ENCODE measurements at regions not wholly inside any gene's neighbourhood (a gene's known extent, or its start where the extent isn't known, plus 50 kb on each side); places are given as distances from the start of the nearest gene placed in this dataset.
"Not testable (repeated sequence)": the region's sequence is repeated elsewhere in the genome, so short reads cannot be mapped to it uniquely, and the experiment has no call there.

DNA sequence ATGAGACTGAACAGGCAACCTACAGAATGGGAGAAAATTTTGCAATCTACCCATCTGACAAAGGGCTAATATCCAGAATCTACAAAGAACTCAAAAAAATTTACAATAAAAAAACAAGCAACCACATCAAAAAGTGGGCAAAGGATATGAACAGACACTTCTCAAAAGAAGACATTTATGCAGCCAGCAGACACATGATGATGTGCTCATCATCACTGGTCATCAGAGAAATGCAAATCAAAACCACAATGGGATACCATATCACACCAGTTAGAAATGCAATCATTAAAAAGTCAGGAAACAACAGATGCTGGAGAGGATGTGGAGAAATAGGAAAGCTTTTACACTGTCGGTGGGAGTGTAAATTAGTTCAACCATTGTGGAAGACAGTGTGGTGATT, 51.7 kb upstream of the PAXBP1 start:
- DNase-seq (ENCODE audit: low spot score); intact Hi-C loops (cut with DNase I): not testable (repeated sequence)

GRCh38 chr21:32824950-32825349, 53.4 kb upstream of the PAXBP1 start:
- intact Hi-C loops (cut with DNase I): no loop called here
- DNase-seq (ENCODE audit: low spot score): no peak

- intact Hi-C loops (cut with DNase I): no loop called here
- DNase-seq (ENCODE audit: low spot score): no peak
These were observed 55.0 kb upstream of the PAXBP1 start for GRCh38 chr21:32826329-32827167.

GRCh38 chr21:32828908-32829307, 57.4 kb upstream of the PAXBP1 start:
- intact Hi-C loops (cut with DNase I): no loop called here
- no peak for DNase-seq (ENCODE audit: low spot score)

DNA sequence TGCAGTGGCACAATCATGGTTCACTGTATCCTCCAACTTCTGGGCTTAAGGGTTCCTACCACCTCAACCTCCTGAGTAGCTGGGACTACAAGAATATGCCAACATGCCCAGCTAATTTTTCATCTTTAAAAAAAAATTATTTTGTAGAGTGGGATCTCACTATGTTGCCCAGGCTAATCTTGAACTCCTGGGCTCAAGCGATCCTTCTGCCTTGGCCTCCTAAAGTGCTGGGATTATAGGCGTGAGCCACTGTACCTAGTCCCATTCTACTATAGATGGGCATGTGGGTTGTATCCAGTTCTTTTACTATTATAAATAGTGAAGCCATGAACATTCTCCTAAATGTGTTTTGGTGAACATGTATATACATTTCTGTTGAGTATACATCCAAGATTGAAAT, 57.9 kb upstream of the PAXBP1 start:
- intact Hi-C loops (cut with DNase I): no loop called here

DNA sequence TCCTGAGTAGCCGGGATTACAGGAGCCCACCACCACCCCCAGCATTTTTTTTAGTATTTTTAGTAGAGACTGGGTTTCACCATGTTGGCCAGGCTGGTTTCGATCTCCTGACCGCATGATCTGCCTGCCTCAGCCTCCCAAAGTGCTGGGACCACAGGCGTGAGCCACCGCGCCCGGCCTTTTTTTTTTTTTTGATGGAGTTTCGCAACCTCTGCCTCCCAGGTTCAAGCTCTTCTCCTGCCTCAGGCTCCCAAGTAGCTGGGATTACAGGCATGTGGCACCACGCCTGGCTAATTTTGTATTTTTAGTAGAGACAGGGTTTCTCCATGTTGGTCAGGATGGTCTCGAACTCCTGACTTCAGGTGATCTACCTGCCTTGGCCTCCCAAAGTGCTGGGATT, 60.2 kb upstream of the PAXBP1 start:
- intact Hi-C loops (cut with DNase I): loop anchor here in 1 of 2 donors (10.0 kb wide), 1 partner anchor 353 kb away; no protein-coding TSS in a partner anchor

More for the DNA sequence above, 57.9 kb upstream of the PAXBP1 start:
- DNase-seq (ENCODE audit: low spot score): no peak

GRCh38 chr21:32834211-32834915, 62.8 kb upstream of the PAXBP1 start:
- no peak for DNase-seq (ENCODE audit: low spot score)
- intact Hi-C loops (cut with DNase I): loop anchor here in 1 of 2 donors (10.0 kb wide), 1 partner anchor 350 kb away; no protein-coding TSS in a partner anchor

More for the DNA sequence above, 60.2 kb upstream of the PAXBP1 start:
- DNase-seq (ENCODE audit: low spot score): not testable (repeated sequence)

DNA sequence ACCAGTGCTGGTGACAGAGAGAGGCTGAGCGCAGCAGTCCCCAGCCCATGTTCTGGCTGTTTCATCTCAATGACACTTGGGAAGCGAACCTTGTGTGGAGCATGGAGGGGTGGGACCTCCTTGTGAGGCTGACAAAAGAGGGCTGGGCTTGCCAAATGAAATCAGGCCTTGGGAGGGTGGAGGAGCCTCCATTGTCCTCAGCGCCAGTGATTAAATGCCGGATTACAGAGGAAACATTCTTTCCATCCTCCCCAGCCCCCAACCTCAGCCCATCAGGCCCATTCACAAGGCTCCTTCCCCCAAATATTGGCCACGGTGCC, 63.3 kb upstream of the PAXBP1 start:
- intact Hi-C loops (cut with DNase I): loop anchor here (5.0 to 10.0 kb wide), 2 partner anchors 350 to 1757 kb away; no protein-coding TSS in a partner anchor
- DNase-seq (ENCODE audit: low spot score): no peak

DNA sequence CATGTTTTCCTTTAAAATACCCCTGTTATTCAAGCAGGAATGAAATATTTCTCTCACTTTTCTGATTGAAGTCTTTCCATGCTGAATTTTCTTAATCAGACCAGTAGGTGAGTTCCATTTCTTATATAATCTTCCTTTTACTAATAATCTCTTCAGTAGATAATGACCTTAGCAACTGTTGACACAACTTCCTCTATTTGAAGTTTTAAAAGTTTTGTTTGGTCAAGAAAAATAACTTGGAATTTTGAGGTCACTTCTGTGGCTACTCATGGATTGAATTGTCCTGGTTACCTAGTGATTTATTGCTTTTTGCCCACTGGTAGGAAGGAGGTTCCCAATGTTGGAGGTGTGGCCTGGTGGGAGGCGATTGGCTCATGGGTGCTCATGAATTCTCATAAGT, 70.6 kb upstream of the PAXBP1 start:
- DNase-seq (ENCODE audit: low spot score): no peak
- intact Hi-C loops (cut with DNase I): no loop called here

DNA sequence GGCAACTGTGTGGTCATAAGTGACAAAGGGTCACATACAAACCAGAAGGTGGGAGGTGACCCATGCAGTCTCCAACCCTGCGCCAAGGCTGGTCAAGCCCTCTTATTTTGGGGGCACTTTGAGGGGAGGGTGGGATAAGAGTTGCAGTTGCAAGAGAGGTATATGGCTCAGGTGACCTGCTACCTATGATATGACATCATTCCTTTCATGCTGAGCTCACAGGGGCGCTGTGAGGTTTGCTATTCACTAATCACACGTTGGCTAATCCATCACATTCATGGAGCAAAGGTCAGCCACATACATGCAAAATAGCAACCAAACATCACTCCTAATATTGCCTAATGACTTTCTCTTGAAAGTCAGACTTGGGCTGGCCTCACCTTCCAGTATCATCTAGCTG, 72.0 kb upstream of the PAXBP1 start:
- intact Hi-C loops (cut with DNase I): no loop called here
- no peak for DNase-seq (ENCODE audit: low spot score)

GRCh38 chr21:32844076-32844475, 72.5 kb upstream of the PAXBP1 start:
- DNase-seq (ENCODE audit: low spot score): no peak
- intact Hi-C loops (cut with DNase I): no loop called here

GRCh38 chr21:32844653-32845436, 73.3 kb upstream of the PAXBP1 start:
- no peak for DNase-seq (ENCODE audit: low spot score)

DNA sequence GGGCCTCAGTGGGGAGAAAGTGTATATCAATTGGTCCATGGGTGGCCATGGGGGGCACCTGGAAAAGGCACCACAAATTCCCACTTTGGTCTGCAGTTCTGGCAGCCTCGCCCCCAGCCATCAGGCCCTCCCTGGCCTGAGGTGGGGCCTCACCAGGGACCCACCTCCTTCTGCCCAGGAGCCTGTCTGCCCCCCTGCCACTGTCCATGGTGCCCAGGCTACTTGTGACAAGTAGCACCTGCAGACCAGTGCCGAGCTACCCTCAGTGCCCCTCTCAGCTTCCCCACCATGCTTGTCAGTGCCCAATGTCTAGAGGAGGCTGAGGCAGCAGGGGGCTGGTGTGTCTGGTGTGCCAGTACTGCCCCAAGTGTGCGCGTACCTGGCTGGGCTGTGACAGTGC, 87.1 kb upstream of the PAXBP1 start:
- DNase-seq (ENCODE audit: low spot score): no peak
- intact Hi-C loops (cut with DNase I): no loop called here

More at GRCh38 chr21:32844653-32845436, 73.3 kb upstream of the PAXBP1 start:
- intact Hi-C loops (cut with DNase I): no loop called here

DNA sequence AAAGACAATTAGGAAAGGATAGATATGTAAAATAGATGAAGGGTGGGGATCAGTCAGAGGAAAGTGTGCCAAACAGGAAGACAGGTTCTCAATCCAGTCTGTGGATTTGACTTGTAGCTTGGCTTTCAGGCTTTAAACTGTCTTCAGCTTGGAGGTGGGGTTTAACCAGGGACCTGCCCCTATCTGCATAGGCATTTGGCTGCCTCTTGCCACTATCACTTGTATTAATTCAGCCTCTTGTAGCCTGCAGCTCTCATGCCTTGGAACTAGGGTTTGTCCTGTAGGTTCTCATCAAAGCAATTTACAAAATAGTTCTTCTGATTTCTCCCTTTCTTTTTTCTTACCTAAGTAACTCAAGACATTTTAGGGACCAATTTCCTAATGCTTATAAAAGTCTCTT, 88.8 kb upstream of the PAXBP1 start:
- intact Hi-C loops (cut with DNase I): no loop called here
- DNase-seq (ENCODE audit: low spot score): no peak

GRCh38 chr21:32861866-32862265, 90.3 kb upstream of the PAXBP1 start:
- no peak for DNase-seq (ENCODE audit: low spot score)
- intact Hi-C loops (cut with DNase I): no loop called here

DNA sequence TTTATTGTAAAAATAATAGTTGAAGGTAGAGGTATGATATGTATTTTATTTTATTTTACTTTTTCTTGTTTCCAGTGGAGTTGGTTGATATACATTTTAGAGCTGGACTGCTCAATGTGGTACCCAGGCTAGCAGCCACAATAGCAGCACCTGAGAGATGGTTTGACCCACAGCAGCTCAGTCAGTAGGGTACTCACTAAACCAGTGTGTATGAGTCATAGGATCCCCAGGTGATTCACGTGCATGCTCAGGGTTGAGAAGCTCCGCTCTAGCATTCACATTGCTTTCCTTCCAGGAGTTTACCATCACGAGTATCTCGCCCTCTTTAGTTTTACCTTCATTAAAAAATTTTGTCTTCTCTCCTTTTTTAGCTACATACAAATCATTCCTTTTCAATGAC, 96.0 kb upstream of the PAXBP1 start:
- intact Hi-C loops (cut with DNase I): no loop called here
- no peak for DNase-seq (ENCODE audit: low spot score)

DNA sequence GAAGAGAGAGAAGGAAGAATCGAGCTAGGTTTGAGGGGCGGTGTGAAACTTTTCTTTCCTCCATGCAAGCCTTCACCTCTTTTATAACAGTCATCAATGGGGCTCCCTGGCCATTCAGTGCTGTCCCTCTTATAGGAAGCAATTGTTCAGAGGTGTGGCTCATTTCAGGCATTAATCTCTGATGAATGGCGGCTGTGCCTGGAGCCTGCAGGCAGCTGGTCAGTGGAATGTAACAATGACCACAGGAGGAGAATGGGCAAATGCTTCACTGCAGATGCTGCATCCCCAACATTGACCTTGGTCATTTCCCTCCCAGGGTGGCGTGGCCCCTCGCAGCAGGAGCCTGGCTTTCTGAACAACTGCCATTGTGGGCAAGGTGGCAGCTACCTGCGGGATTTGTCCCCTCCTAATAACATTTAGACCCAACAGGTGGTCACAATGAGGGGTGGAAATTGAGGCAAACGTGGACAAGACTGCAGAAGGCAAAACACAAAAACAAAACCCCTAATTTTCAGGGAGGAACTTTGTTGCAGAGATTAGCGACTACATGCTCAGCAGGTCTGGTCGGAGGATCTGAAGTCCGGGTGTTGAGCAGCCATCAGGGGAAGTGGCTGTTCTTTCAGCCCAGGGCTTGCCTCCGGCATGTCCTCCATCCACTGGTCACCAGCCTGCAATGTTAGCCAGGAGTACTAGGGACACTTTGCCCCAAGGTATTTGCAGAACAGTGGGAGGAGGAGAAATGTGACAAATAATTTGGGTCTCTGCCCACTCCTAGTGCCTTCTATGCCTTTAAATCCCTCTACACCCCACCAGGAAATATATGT, 97.3 kb upstream of the PAXBP1 start:
- DNase-seq (ENCODE audit: low spot score): no peak
- intact Hi-C loops (cut with DNase I): no loop called here

DNA sequence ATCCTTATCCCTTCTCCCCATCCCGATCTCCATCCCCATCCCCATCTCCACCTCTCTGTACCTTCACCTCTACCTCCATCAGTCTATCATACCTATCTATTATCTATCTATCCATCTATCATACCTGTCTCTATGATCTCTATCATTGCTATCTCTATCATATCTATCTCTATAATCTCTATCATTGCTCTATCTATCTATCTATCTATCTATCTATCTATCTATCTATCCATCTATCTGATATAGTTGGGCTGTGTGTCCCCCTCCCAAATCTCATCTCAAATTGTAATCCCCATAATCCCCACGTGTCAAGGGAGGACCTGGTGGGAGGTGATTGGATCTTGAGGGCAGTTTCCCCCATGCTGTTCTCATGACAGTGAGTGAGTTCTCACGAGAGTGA, 97.9 kb upstream of the PAXBP1 start:
- intact Hi-C loops (cut with DNase I): no loop called here
- no peak for DNase-seq (ENCODE audit: low spot score)

GRCh38 chr21:32876426-32876825, 104.9 kb upstream of the PAXBP1 start:
- intact Hi-C loops (cut with DNase I): no loop called here
- DNase-seq (ENCODE audit: low spot score): no peak

Measured in posterior vena cava (tissue), 2 donors.